CD4-positive, alpha-beta T cell treated with Interleukin-15 for 1 hour (primary cell): ENCODE measurements at regions not wholly inside any gene's neighbourhood (a gene's known extent, or its start where the extent isn't known, plus 50 kb on each side); places are given as distances from the start of the nearest gene placed in this dataset.

ENCODE experiments used
- DNase-seq: peaks from one replicate; pipeline ENCODE4 v3.0.0-alpha.2; 2020

GRCh38 chr16:65782611-65783600, 583.6 kb upstream of the CDH5 start:
- no peak for DNase-seq

- no peak for DNase-seq
Observed at GRCh38 chr16:65781855-65782254, 584.6 kb upstream of the CDH5 start.

DNA sequence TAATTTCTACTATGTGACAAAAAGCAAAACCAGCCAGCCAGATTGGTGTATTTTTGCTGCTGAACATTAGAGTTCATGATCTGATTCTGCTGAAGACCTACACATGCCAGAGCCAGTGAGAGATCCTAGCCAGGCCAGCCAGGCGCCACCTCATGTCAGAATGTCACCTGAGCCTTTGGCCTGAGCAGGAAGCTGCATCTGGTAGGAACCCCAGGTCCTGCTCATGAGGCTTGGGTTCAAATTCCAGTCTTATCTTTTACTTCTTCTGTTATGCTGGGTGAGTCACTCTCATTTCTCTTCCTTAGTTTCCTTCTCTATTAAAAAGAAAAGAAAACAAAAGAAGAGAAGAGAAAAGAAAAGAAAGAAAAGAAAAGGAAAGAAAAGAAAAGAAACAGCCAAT, 585.1 kb upstream of the CDH5 start:
- DNase-seq, result no peak

DNA sequence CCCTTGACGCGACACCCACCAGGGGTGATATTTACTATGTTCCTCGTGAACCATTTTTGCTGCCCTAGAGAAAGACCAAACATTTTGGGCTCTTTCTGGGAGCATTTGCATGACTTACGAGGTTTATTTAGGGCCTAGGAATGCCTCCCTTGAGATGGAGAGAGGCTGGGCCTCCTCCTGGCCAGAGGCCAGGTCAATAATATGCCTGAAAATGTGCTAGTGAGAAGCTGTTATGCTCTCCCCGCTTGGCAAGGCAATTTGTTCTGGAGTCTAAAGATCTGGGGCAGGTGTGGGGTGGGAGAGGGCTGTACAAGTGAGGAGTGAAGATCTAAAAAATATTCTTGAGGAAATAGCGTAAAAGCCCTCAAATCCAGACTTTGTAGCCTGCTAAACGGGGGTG, 587.3 kb upstream of the CDH5 start:
- DNase-seq, result no peak

DNA sequence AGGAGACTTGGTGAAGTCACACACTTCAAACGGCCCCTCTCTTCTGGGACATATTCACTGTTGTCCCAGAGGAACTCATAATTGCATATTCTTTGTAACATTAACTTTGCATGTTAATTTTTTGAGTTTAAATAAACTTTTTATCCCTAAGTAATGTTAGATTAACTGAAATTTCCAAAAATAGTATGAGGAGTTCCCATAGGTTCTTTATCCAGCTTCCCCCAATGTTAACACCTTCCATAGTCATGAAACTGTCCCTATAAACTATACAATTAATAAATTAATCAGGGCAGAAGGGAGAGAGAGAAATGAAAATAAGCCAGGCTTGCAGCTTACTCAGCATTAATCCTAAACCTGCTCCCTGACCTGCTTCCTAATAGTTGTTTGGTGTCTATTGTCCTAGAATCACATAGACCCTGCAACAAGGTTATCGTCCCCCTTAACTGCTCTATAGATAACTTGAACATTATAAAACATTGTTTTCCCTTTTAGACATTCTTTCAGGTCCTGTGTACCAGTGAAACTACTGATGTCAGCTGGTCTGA, 589.8 kb upstream of the CDH5 start:
- no peak for DNase-seq

DNA sequence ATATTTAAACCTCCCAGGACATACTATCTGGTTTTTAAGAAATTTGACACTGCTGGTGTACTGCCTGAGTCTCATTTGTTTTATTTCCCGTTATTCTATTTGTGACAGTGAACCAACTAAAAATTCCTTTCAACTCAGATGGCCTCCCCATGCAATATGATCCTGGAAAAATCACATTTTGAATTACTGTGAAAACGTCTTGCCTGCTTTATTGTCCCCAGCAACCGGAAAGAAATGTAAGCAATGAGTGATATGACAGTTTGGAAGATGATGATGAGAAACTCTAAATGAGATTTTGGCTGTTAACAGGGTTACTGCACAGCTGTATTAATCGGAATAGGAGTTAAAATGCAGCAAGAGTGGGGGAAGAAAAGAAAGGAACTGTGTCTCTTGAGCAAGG, 590.7 kb upstream of the CDH5 start:
- no peak for DNase-seq

- DNase-seq, result no peak
Observed at GRCh38 chr16:65774350-65774749, 592.1 kb upstream of the CDH5 start.

- DNase-seq, result no peak
Observed at GRCh38 chr16:65773301-65773874, 593.1 kb upstream of the CDH5 start.

DNA sequence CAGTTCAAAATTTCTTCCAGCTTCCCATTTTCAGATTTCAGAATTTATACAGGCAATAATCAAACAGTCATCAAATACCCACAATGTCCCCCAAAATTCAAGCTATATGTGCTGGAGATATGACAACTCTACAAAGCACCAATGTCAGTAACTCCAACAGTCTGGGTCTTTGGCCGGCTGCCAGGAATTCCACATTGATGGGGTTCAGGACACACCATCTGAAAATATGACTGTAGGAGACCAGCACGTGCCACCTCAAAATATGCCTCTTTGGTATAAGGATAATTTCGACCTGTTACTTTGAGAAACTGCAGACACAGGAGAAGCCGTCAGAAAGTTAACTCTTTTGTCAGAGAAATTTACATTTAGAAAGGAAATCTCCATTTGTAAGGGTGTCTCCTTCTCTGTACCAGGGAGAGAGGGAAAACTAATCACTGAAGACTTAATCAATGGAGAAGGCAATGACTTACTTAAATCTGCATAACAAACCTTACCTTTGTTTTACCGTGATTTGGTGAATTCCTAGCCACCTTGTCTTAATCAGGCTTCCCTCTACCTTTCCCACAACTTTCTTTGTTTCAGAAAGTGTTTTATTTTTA, 594.3 kb upstream of the CDH5 start:
- DNase-seq, result no peak

DNA sequence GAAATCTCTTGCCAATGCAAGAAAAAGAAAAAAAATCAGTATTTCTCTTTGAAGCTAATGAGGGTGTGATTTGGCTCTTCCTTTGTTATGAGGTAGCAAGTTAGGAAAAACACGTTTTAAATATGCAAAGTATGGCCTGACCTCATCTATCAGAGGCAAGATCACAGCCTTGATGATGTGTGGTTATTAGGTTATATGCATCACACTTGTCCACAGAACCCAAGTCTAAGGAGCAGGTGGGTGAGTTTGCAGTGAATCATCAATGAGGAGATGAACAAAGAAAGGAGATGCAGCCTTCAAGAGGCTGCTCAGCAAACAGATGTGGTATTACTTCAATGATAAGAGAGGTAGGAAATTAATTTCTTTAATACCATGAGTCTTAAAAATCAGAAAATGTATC, 594.8 kb upstream of the CDH5 start:
- no peak for DNase-seq

- DNase-seq, result no peak
Observed at GRCh38 chr16:65770752-65771151, 595.7 kb upstream of the CDH5 start.

- no peak for DNase-seq
Observed at GRCh38 chr16:65769776-65770438, 596.6 kb upstream of the CDH5 start.

GRCh38 chr16:65769055-65769465, 597.4 kb upstream of the CDH5 start:
- no peak for DNase-seq

- no peak for DNase-seq
Observed at GRCh38 chr16:65767125-65767524, 599.4 kb upstream of the CDH5 start.

- DNase-seq, result no peak
Observed at GRCh38 chr16:65763640-65764305, 602.7 kb upstream of the CDH5 start.

GRCh38 chr16:65760874-65761273, 605.6 kb upstream of the CDH5 start:
- no peak for DNase-seq

GRCh38 chr16:65758620-65759019, 607.9 kb upstream of the CDH5 start:
- no peak for DNase-seq

- DNase-seq, result no peak
Observed at GRCh38 chr16:65757064-65757463, 609.4 kb upstream of the CDH5 start.

DNA sequence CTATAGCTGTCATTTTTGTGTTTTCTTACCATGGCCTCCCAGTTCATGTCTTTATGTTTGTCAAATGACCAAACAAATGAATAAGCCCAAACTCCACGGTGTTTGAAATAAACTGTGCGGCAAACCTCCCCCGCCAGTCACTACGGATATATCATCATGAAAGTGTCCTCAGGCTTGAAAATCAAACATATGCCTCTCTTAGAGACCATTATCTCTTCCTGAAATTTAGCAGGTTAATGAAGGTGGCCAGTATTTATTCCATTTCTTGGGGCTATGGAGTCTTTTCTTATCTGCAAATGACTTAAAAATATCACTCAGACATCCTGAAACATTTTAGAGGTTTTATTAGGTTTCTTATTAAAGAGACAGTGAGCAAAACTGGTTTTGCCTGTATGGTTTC, 610.3 kb upstream of the CDH5 start:
- DNase-seq, result no peak

DNA sequence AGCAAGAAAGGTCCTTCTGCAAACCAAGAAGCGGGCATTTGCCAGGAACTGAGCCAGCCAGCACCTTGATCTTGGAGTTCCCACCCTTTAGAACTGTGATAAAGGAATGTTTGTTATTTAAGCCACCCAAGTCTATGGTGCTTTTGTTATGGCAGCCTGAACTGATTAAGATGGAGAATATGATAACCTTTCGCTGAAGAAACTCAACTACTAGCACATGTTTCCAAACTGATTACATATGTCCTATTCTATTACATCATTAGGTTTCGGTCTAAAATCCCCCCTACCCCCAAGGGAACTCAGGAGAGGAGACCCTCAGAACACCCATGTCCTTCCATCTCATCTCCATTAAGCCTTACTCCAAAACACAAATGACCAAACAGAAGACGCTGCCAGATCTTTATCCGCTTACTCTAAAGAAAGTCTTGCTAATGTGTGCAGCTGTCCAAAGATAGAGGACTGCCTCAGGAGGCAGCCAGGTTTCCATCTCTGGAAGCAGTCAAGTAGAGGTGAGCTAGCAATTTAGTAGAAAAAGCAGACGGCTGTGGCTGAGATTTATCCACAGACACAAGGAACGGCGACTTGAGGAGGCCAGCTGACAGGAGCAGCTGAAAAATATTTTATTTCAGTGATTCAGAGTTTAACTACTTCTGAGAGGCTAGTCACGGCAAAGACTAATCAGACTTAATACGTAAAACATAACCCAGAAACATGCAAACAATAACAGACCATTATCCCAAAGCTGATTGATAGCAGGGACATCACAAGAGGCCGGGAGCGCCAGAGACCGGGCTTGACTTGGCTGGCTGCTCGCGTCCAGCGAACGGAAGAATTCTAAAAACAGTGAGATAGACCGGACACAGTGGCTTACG, 611.4 kb upstream of the CDH5 start:
- DNase-seq, result no peak

GRCh38 chr16:65752522-65752844, 614.0 kb upstream of the CDH5 start:
- DNase-seq, result no peak
